ENCODE measurements at regions not wholly inside any gene's neighbourhood (a gene's known extent, or its start where the extent isn't known, plus 50 kb on each side); places are given as distances from the start of the nearest gene placed in this dataset.

DNA sequence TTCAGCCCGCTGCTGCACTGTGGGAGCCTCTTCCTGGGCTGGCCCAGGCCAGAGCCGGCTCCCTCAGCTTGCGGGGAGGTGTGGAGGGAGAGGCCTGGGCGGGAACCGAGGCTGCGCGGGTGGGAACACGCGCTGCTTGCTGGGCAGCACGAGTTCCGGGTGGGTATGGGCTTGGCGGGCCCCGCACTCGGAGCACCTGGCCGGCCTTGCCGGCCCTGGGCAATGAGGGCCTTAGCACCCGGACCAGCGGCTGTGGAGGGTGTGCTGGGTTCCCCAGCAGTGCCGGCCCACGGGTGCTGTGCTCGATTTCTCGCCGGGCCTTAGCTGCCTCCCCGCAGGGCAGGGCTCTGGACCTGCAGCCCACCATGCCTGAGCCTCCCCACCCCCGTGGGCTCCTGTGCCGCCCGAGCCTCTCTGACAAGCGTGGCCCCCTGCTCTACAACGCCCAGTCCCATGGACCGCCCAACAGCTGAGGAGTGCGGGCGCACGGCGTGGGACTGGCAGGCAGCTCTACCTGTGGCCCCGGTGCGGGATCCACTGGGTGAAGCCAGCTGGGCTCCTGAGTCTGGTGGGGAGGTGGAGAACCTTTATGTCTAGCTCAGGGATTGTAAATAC, 1366.4 kb upstream of the NUDT12 start:
- H3K36me3 ChIP-seq, result no peaks in the 10 kb centered on the region
- no peak for TF ChIP-seq CTCF (IDR thresholded peaks at IDR 0.05)
- no peak overlapping the region for H3K4me3 ChIP-seq
- intact Hi-C loops (cut with DNase I), result no loop called here
- no peaks in the 10 kb centered on the region for H3K27me3 ChIP-seq
- no peak overlapping the region for H3K27ac ChIP-seq
- no peak for DNase-seq (ENCODE audit: low spot score in 2 of 2)
- H3K4me1 ChIP-seq, result no peaks in the 10 kb centered on the region
- no peaks in the 10 kb centered on the region for H3K9me3 ChIP-seq

DNA sequence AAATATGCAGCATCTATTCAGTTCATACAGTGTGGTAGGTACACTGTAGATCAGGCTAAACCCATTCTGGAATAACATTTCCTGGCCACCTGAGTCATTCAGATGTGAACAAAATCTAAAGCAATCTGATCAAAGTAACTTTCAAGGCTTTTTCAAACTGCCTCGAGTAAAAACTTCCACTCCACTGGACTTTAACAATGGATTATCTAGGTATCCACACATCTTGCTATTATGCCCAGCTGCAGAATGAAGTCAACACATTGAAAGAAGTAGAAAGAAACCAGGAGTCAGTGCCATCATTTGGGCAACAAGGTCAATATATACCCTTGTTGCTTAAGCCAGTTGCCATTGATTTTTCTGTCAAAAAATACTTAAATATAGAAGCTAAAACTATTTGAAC, 1352.6 kb upstream of the NUDT12 start:
- intact Hi-C loops (cut with DNase I), result no loop called here
- DNase-seq (ENCODE audit: low spot score in 2 of 2), result no peak
- Histone ChIP-seq H3K4me3 (no peak overlapping the region), H3K27me3 (no peaks in the 10 kb centered on the region), H3K4me1 (no peaks in the 10 kb centered on the region), H3K27ac (no peak overlapping the region), H3K9me3 (no peaks in the 10 kb centered on the region), H3K36me3 (no peaks in the 10 kb centered on the region)
- TF ChIP-seq CTCF (IDR thresholded peaks at IDR 0.05), result no peak

DNA sequence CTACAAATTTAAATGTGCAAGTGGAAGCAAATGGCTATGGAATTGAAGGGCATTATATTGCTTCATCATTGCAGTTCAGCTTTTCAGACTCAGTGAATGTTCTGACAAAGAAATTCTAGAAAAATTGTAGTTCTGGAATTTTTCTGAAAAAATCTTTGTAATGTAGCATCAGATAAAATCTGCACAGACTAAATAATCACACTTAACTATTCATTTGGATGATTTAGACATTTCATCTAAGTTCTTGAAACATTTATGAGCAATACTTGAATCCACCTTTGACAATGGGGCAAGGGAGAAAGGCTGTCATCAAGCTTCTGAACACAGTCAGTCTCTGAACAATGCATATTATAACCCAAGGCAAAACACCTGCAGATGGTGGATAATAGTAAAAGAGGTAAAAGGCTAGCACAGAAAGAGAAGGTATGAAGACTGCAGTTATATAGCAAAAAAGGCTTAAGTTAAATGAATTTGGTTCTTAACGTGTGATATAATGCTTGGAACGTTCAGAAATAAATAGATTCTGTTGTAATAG, 1352.0 kb upstream of the NUDT12 start:
- DNase-seq (ENCODE audit: low spot score in 2 of 2), result no peak
- no peak overlapping the region for H3K4me3 ChIP-seq
- TF ChIP-seq CTCF (IDR thresholded peaks at IDR 0.05), result no peak
- H3K27me3 ChIP-seq, result no peaks in the 10 kb centered on the region
- intact Hi-C loops (cut with DNase I), result no loop called here
- no peaks in the 10 kb centered on the region for H3K36me3 ChIP-seq
- H3K4me1 ChIP-seq, result no peaks in the 10 kb centered on the region
- H3K27ac ChIP-seq, result no peak overlapping the region
- H3K9me3 ChIP-seq, result no peaks in the 10 kb centered on the region

DNA sequence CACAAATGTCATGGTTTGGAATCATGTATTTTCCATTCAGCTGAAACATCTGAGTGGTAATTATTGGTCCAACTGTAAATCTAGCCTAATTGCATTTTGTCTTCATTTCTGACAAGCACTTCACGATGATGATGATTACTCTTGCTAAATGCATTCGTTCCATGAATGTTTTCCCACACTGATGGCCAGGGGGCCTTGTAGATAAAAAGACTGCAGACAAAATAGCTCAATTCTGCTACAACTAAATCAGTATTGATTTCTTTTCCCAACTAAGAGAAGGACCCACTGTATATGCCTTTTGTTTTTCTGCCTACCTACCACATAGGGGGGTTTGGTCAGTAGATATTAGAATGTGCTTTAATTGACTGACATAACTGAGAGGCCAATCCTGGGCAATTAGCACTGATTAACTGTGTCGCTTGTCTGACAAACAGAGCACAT, 1351.3 kb upstream of the NUDT12 start:
- no peaks in the 10 kb centered on the region for H3K4me1 ChIP-seq
- no peaks in the 10 kb centered on the region for H3K9me3 ChIP-seq
- no peak overlapping the region for H3K27ac ChIP-seq
- no peaks in the 10 kb centered on the region for H3K36me3 ChIP-seq
- no peak for TF ChIP-seq CTCF (IDR thresholded peaks at IDR 0.05)
- no peaks in the 10 kb centered on the region for H3K27me3 ChIP-seq
- intact Hi-C loops (cut with DNase I), result no loop called here
- H3K4me3 ChIP-seq, result no peak overlapping the region
- DNase-seq (ENCODE audit: low spot score in 2 of 2), result no peak

- no peak overlapping the region for H3K4me3 ChIP-seq
- no peaks in the 10 kb centered on the region for H3K36me3 ChIP-seq
- no peaks in the 10 kb centered on the region for H3K4me1 ChIP-seq
- DNase-seq (ENCODE audit: low spot score in 2 of 2), result no peak
- no peak for TF ChIP-seq CTCF (IDR thresholded peaks at IDR 0.05)
- no peaks in the 10 kb centered on the region for H3K9me3 ChIP-seq
- no peaks in the 10 kb centered on the region for H3K27me3 ChIP-seq
- intact Hi-C loops (cut with DNase I), result no loop called here
- no peak overlapping the region for H3K27ac ChIP-seq
Observed at GRCh38 chr5:104909803-104910202, 1347.2 kb upstream of the NUDT12 start.

DNA sequence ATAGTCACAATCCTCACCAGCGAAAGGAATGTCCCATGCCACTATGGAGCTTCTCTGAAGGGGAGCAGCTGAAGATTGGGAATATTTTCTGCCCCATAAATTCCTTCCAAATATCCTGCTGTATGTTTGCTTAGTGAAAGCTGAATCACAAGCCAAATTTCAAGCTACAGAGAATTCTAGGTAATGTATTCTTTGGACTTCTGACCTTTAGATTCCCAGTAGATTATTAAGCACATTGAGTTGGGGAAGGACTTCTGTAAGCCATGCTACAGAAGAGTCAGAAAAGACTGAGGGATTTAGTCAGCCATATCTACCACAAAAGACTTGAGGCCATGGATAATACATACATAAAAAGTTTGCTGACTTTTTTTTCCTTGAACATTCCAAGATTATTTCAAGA, 1342.0 kb upstream of the NUDT12 start:
- H3K27ac ChIP-seq, result no peak overlapping the region
- no peaks in the 10 kb centered on the region for H3K4me1 ChIP-seq
- intact Hi-C loops (cut with DNase I), result no loop called here
- H3K36me3 ChIP-seq, result no peaks in the 10 kb centered on the region
- TF ChIP-seq CTCF (IDR thresholded peaks at IDR 0.05), result no peak
- H3K4me3 ChIP-seq, result no peak overlapping the region
- no peaks in the 10 kb centered on the region for H3K9me3 ChIP-seq
- no peaks in the 10 kb centered on the region for H3K27me3 ChIP-seq
- no peak for DNase-seq (ENCODE audit: low spot score in 2 of 2)

All from ascending aorta (tissue), 2 donors.